A549 (cell line): ENCODE measurements at regions not wholly inside any gene's neighbourhood (a gene's known extent, or its start where the extent isn't known, plus 50 kb on each side); places are given as distances from the start of the nearest gene placed in this dataset.

Experiments
- EP300 ChIP-seq, 2 experiments: fragments of >200 bp; sonication (Bioruptor Twin); formaldehyde crosslinking; IDR thresholded peaks; 2 replicates in 1 of 2; 3 replicates in 1 of 2; pipeline ENCODE4 v1.6.1; 2016 to 2017
- KDM5A ChIP-seq: fragments of 200-600 bp; sonication (generic); IDR thresholded peaks from 2 replicates; pipeline ENCODE4 v1.6.1; 2016; ENCODE audit warnings: antibody characterized with exemption, mild to moderate bottlenecking
- NR3C1 ChIP-seq: fragments of >200 bp; sonication (Bioruptor Twin); formaldehyde crosslinking; IDR thresholded peaks from 3 replicates; pipeline ENCODE4 v1.6.1; 2017
- POLR2A ChIP-seq: IDR thresholded peaks from 2 replicates; pipeline ENCODE4 v1.6.1; 2012; ENCODE audit warnings: mild to moderate bottlenecking, low read length
- RAD21 ChIP-seq, 2 experiments: fragments of >200 bp in 1 of 2; sonication (Bioruptor Twin) in 1 of 2; formaldehyde crosslinking in 1 of 2; IDR thresholded peaks in 1 of 2; conservative IDR thresholded peaks in 1 of 2; 2 replicates in 1 of 2; 3 replicates in 1 of 2; pipeline ENCODE4 v1.6.1; 2012 to 2018; ENCODE audit warnings: inconsistent platforms in 1 of 2
- RCOR1 ChIP-seq: fragments of 150-350 bp; IDR thresholded peaks from 2 replicates; pipeline ENCODE4 v1.6.1; 2014; ENCODE audit warnings: antibody characterized with exemption, low read length, low read depth
- ZNF302 ChIP-seq: fragments of 250-450 bp; sonication (Bioruptor Pico); IDR thresholded peaks from 2 replicates; pipeline ENCODE4 v1.9.0; 2021; ENCODE audit warnings: inconsistent platforms, mild to moderate bottlenecking, moderate library complexity
- TF ChIP-seq, protein P1 (sequence below): fragments of >200 bp; sonication (Bioruptor Twin); formaldehyde crosslinking; IDR thresholded peaks from 3 replicates; pipeline ENCODE4 v1.5.1; 2016
- TF ChIP-seq, protein P2 (sequence below): fragments of 450-650 bp; IDR thresholded peaks from 2 replicates; pipeline ENCODE4 v1.6.1; 2014; ENCODE audit warnings: antibody characterized with exemption

DNA sequence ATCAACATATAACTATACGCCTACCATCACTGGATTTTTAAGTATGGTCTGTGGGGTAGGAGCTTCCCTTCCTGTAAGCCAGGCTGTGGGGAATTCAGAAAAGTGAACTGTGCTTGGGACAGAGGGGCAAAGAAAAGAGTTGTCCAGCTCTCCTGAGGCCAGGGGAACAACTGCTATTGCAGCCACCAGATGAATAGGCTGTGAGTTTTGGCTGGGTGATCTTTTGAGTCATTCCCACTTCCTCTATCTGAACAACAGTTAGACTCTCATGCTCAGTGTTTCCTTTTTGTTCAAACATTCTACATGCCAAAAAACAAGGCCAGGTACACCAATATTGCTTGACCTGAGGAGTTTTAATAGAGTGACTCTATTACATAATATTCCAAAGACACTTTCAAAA, 426.2 kb upstream of the DACH1 start:
- TF ChIP-seq, protein P1, sequence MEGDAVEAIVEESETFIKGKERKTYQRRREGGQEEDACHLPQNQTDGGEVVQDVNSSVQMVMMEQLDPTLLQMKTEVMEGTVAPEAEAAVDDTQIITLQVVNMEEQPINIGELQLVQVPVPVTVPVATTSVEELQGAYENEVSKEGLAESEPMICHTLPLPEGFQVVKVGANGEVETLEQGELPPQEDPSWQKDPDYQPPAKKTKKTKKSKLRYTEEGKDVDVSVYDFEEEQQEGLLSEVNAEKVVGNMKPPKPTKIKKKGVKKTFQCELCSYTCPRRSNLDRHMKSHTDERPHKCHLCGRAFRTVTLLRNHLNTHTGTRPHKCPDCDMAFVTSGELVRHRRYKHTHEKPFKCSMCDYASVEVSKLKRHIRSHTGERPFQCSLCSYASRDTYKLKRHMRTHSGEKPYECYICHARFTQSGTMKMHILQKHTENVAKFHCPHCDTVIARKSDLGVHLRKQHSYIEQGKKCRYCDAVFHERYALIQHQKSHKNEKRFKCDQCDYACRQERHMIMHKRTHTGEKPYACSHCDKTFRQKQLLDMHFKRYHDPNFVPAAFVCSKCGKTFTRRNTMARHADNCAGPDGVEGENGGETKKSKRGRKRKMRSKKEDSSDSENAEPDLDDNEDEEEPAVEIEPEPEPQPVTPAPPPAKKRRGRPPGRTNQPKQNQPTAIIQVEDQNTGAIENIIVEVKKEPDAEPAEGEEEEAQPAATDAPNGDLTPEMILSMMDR, result no peak
- TF ChIP-seq NR3C1, result no peak
- no peak for TF ChIP-seq EP300 (IDR thresholded peaks at IDR 0.05)
- no peak for TF ChIP-seq ZNF302 (CRISPR knock-in tag)
- TF ChIP-seq RCOR1, result no peak
- no peak for TF ChIP-seq RAD21 (conservative IDR thresholded peaks at IDR 0.05 in 1 of 2, IDR thresholded peaks at IDR 0.05 in 1 of 2)
- TF ChIP-seq, protein P2, sequence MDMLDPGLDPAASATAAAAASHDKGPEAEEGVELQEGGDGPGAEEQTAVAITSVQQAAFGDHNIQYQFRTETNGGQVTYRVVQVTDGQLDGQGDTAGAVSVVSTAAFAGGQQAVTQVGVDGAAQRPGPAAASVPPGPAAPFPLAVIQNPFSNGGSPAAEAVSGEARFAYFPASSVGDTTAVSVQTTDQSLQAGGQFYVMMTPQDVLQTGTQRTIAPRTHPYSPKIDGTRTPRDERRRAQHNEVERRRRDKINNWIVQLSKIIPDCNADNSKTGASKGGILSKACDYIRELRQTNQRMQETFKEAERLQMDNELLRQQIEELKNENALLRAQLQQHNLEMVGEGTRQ, result no peak
- TF ChIP-seq POLR2A, result no peak
- TF ChIP-seq KDM5A, result no peak
